Tibial nerve (tissue), 4 donors: ENCODE measurements at regions not wholly inside any gene's neighbourhood (a gene's known extent, or its start where the extent isn't known, plus 50 kb on each side); places are given as distances from the start of the nearest gene placed in this dataset.

Experiments
- DNase-seq, 2 donors: peaks; one replicate each; pipeline ENCODE4 v3.0.0-alpha.2; 2019; ENCODE audit warnings: low spot score in 2 of 2
- H3K27ac ChIP-seq, 4 donors: fragments of 200-600 bp; sonication (generic) in 3 of 4; one replicate each; pipeline ENCODE4 v1.5.1; 2017 to 2019; ENCODE audit warnings: mild to moderate bottlenecking in 1 of 4
- H3K27me3 ChIP-seq, 2 donors: fragments of 200-600 bp; sonication (generic) in 1 of 2; one replicate each; pipeline versions ENCODE4 v1.5.1 to v1.6.0; 2017 to 2019
- H3K36me3 ChIP-seq, 3 donors: fragments of 200-600 bp; sonication (generic); one replicate each; pipeline ENCODE4 v1.5.1; 2018 to 2019
- H3K4me1 ChIP-seq, 4 donors: fragments of 200-600 bp; sonication (generic) in 3 of 4; one replicate each; pipeline ENCODE4 v1.5.1; 2017 to 2019
- H3K4me3 ChIP-seq, 4 donors: fragments of 200-600 bp; sonication (generic) in 3 of 4; one replicate each; pipeline ENCODE4 v1.5.1; 2017 to 2019; ENCODE audit warnings: mild to moderate bottlenecking in 1 of 4, moderate library complexity in 1 of 4
- H3K9me3 ChIP-seq, 4 donors: fragments of 200-600 bp; sonication (generic) in 3 of 4; one replicate each; pipeline ENCODE4 v1.5.1; 2017 to 2019
- CTCF ChIP-seq, 5 experiments: fragments of 200-600 bp in 3 of 5; fragments of 450-650 bp in 2 of 5; sonication (generic) in 3 of 5; IDR thresholded peaks; one replicate each; pipeline ENCODE4 v1.5.1; 2016 to 2019; ENCODE audit warnings: antibody characterized with exemption in 5 of 5, mild to moderate bottlenecking in 3 of 5, moderate library complexity in 2 of 5
- EP300 ChIP-seq, 2 donors: sonication (generic); formaldehyde crosslinking; IDR thresholded peaks; one replicate each; pipeline ENCODE4 v1.6.1; 2017; ENCODE audit warnings: antibody characterized with exemption in 2 of 2, mild to moderate bottlenecking in 1 of 2
- POLR2A ChIP-seq, 2 donors: fragments of 450-650 bp; IDR thresholded peaks; one replicate each; pipeline ENCODE4 v1.6.1; 2017; ENCODE audit warnings: antibody characterized with exemption in 2 of 2, mild to moderate bottlenecking in 2 of 2, moderate library complexity in 2 of 2
- WGBS, 2 donors: methylation state at CpG; one replicate each; pipeline ENCODE4 v1.1.5; 2018; 5-methylcytosine and 5-hydroxymethylcytosine counted together

GRCh38 chr6:92180090-92180489, 1239.3 kb downstream of the EPHA7 start:
- Histone ChIP-seq H3K9me3 (no peaks in the 10 kb centered on the region), H3K36me3 (no peaks in the 10 kb centered on the region), H3K27ac (no peak overlapping the region), H3K4me3 (no peak overlapping the region), H3K27me3 (no peaks in the 10 kb centered on the region), H3K4me1 (no peaks in the 10 kb centered on the region)
- WGBS, 2 donors, result 60 to 74% methylated on average over 2 of the region's 2 CpGs
- TF ChIP-seq CTCF (IDR thresholded peaks at IDR 0.05) (no peak), EP300 (IDR thresholded peaks at IDR 0.05) (no peak), POLR2A (IDR thresholded peaks at IDR 0.05) (no peak)
- DNase-seq, result no peak

- 46 to 61% methylated on average over 1 of the region's 1 CpG for WGBS, 2 donors
- peaks cover 0 to 9% (median 0%) of the 10 kb centered on the region in 4 donors for H3K4me1 ChIP-seq
Measured at GRCh38 chr6:92176666-92177065, 1242.7 kb downstream of the EPHA7 start.

GRCh38 chr6:92174398-92175073, 1244.8 kb downstream of the EPHA7 start:
- no peak for DNase-seq
- TF ChIP-seq CTCF (IDR thresholded peaks at IDR 0.05) (no peak), EP300 (IDR thresholded peaks at IDR 0.05) (no peak), POLR2A (IDR thresholded peaks at IDR 0.05) (no peak)
- H3K27ac ChIP-seq, result no peak overlapping the region
- 42% methylated on average over 6 of the region's 6 CpGs for WGBS, 2 donors
- H3K27me3 ChIP-seq, result no peaks in the 10 kb centered on the region
- no peaks in the 10 kb centered on the region for H3K9me3 ChIP-seq
- H3K36me3 ChIP-seq, result no peaks in the 10 kb centered on the region
- no peak overlapping the region for H3K4me3 ChIP-seq
- peaks cover 0 to 9% (median 0%) of the 10 kb centered on the region in 4 donors for H3K4me1 ChIP-seq

More at GRCh38 chr6:92176666-92177065, 1242.7 kb downstream of the EPHA7 start:
- Histone ChIP-seq H3K4me3 (no peak overlapping the region), H3K9me3 (no peaks in the 10 kb centered on the region), H3K36me3 (no peaks in the 10 kb centered on the region), H3K27ac (no peak overlapping the region), H3K27me3 (no peaks in the 10 kb centered on the region)
- TF ChIP-seq POLR2A (IDR thresholded peaks at IDR 0.05) (no peak), CTCF (IDR thresholded peaks at IDR 0.05) (no peak), EP300 (IDR thresholded peaks at IDR 0.05) (no peak)
- DNase-seq, result no peak

GRCh38 chr6:92169506-92169905, 1249.9 kb downstream of the EPHA7 start:
- Histone ChIP-seq H3K4me3 (no peak overlapping the region), H3K27ac (no peak overlapping the region), H3K36me3 (no peaks in the 10 kb centered on the region), H3K9me3 (no peaks in the 10 kb centered on the region), H3K27me3 (no peaks in the 10 kb centered on the region), H3K4me1 (peaks cover 0 to 5% (median 0%) of the 10 kb centered on the region in 4 donors)
- DNase-seq, result no peak
- TF ChIP-seq CTCF (IDR thresholded peaks at IDR 0.05) (no peak), EP300 (IDR thresholded peaks at IDR 0.05) (no peak), POLR2A (IDR thresholded peaks at IDR 0.05) (no peak)
- 85 to 88% methylated on average over 1 of the region's 1 CpG for WGBS, 2 donors

- no peaks in the 10 kb centered on the region for H3K36me3 ChIP-seq
- H3K27ac ChIP-seq, result no peak overlapping the region
- no peak for TF ChIP-seq POLR2A (IDR thresholded peaks at IDR 0.05)
- TF ChIP-seq CTCF (IDR thresholded peaks at IDR 0.05), result no peak
Measured at GRCh38 chr6:92166666-92167065, 1252.7 kb downstream of the EPHA7 start.

More at GRCh38 chr6:92166666-92167065, 1252.7 kb downstream of the EPHA7 start:
- Histone ChIP-seq H3K9me3 (no peaks in the 10 kb centered on the region), H3K4me3 (no peak overlapping the region), H3K4me1 (no peaks in the 10 kb centered on the region), H3K27me3 (no peaks in the 10 kb centered on the region)
- no peak for DNase-seq
